ENCODE measurements at regions not wholly inside any gene's neighbourhood (a gene's known extent, or its start where the extent isn't known, plus 50 kb on each side); places are given as distances from the start of the nearest gene placed in this dataset.
"Not testable (repeated sequence)": the region's sequence is repeated elsewhere in the genome, so short reads cannot be mapped to it uniquely, and the experiment has no call there.

GRCh38 chrX:146881521-146881920 lies 67.0 kb upstream of the CXorf51A start (continued):
- no peak for TF ChIP-seq SCRT1 (tag by site-specific recombination; IDR thresholded peaks at IDR 0.05; ENCODE audit: borderline replicate concordance)
- TF ChIP-seq ZBTB6 (tag by site-specific recombination; IDR thresholded peaks at IDR 0.05) = no peak
- no peak for TF ChIP-seq ZNF19 (tag by site-specific recombination; IDR thresholded peaks at IDR 0.05; ENCODE audit: low read depth)
- no peak for TF ChIP-seq ZNF248 (tag by site-specific recombination; IDR thresholded peaks at IDR 0.05)

- POLR2A ChIA-PET; H3K27ac ChIP-seq (ENCODE audit: extremely low read depth, low read depth, low read length); H3K4me3 ChIP-seq (ENCODE audit: low read depth, low read length); H3K4me1 ChIP-seq (ENCODE audit: control insufficient read depth, insufficient read depth, low read length); CTCF ChIA-PET; H3K9me3 ChIP-seq (ENCODE audit: control insufficient read depth, insufficient read depth, low read depth, low read length); H3K36me3 ChIP-seq (ENCODE audit: control insufficient read depth in 2 of 2, insufficient read depth in 1 of 2, low read length in 2 of 2): not testable (repeated sequence)
Observed at GRCh38 chrX:146866846-146867245, 52.3 kb upstream of the CXorf51A start.

- H3K9me3 ChIP-seq (ENCODE audit: control insufficient read depth, insufficient read depth, low read depth, low read length); H3K4me1 ChIP-seq (ENCODE audit: control insufficient read depth, insufficient read depth, low read length); CTCF ChIA-PET; H3K36me3 ChIP-seq (ENCODE audit: control insufficient read depth in 2 of 2, insufficient read depth in 1 of 2, low read length in 2 of 2); POLR2A ChIA-PET; H3K4me3 ChIP-seq (ENCODE audit: low read depth, low read length); H3K27ac ChIP-seq (ENCODE audit: extremely low read depth, low read depth, low read length): not testable (repeated sequence)
Observed at GRCh38 chrX:146865734-146866133, 51.2 kb upstream of the CXorf51A start.

Measured in HEK293 (cell line).